Nucleus accumbens (tissue), 56 donors: ENCODE measurements at regions not wholly inside any gene's neighbourhood (a gene's known extent, or its start where the extent isn't known, plus 50 kb on each side); places are given as distances from the start of the nearest gene placed in this dataset.
A peak's percentile ranks its signal among the peaks of the same experiment; 100 is the strongest.
"Not testable (repeated sequence)": the region's sequence is repeated elsewhere in the genome, so short reads cannot be mapped to it uniquely, and the experiment has no call there.

ENCODE experiments used
- DNase-seq, 56 donors: peaks; one replicate each; lab custom pipeline; 2025; lab: John Stamatoyannopoulos, UW

DNA sequence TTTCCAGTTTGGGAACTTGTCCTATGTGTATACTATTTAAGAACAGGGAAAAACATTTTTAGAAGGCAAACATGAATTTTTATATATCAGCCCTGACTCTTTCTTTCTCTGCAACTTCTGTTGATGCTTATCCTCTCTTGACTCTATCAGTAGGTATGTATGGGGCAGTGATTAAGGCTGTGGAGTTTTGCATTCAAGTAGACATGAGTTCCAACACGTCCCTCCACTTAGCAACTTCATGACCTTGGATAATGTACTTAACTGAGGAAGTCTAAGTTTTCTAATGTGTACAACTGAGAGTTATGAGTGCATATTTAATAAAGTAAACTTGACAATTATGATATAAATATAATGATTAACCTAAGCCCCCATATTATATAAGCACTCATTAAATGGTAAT lies 414.6 kb downstream of the TDRD3 start:
- DNase-seq: no peak

DNA sequence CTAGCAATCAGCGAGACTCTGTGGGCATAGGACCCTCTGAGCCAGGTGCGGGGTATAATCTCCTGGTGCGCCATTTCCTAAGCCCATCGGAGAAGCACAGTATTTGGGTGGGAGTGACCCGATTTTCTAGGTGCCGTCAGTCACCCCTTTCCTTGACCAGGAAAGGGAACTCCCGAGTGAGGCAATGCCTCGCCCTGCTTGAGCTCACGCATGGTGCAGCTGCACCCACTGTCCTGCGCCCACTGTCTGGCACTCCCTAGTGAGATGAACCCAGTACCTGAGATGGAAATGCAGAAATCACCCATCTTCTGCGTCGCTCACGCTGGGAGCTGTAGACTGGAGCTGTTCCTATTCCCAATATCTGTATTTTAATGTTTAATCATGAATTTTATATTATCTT lies 408.6 kb downstream of the TDRD3 start:
- DNase-seq: not testable (repeated sequence)

DNA sequence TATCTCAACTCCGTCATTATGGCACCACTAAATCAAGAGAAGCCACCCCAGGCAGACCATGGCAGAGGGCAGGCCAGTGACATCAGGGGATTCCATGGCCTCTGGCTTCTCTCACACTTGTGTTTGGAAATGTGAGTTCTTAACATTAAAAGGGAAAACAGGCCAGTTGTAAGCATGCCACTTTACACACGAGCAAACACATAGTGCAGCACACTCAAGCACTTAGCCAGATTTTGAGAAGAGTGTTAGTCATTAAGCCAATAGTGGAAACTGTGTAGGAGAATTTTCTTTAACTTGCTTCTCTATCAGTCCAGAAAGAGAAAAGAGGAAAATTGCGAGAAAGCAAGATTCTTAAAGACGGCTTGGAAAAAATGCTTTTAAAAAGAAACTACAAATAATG lies 401.5 kb downstream of the TDRD3 start:
- DNase-seq: no peak

DNA sequence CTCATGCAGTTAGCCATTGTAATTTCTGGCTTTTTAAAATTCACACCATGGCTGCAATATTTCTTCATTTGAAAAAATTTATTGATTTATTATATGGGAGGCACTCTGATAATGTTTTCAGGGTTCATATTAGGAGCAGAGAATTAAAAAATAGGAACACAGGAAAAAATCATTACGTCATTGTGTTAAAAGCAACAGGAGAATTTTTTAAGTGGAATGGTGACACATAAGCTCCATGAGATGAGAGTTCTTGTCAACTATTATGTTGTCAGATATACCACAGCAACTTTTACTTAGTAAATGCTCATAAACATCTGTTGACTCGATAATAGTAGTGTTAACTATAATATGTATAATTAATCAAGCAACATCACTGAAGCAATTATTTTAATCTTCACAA lies 400.1 kb downstream of the TDRD3 start:
- no peak for DNase-seq

DNA sequence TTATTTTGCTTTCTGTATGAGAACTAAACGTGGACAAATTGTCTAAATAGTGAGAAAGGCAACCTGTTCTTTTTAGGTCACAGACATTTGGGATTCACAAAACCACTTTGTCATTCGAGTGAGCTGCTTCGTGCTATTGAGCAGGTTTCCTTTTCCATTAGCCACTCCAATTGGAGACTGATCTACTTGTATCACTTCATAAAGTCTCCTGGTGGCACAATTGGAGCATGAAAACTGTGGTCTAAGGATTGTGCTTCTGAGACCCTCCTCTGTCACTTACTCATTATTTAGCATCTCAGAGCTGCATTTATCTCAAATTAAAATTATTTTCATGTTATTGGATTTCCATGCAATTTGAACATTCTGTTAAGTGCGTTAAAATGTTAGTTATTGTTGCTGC lies 397.7 kb downstream of the TDRD3 start:
- no peak for DNase-seq

DNA sequence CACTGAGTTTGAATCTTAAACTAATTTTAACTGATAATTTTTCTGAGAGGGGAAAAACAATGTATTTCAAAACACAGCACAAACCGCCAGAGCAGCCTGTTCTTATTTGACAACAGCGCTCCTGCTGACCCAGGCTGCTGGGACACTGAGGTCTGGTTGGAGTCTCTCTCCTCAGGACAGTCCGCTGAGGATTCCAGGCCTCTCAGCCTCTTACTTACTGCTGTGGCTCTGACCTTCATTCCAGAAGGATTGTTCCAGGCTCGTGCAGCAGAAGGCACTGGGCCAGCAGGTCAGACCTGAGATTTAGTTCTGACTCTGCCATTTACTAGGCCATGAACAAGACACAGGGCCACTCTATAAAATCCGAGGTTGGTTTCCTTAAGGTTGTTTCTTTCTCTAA lies 393.6 kb downstream of the TDRD3 start:
- no peak for DNase-seq

DNA sequence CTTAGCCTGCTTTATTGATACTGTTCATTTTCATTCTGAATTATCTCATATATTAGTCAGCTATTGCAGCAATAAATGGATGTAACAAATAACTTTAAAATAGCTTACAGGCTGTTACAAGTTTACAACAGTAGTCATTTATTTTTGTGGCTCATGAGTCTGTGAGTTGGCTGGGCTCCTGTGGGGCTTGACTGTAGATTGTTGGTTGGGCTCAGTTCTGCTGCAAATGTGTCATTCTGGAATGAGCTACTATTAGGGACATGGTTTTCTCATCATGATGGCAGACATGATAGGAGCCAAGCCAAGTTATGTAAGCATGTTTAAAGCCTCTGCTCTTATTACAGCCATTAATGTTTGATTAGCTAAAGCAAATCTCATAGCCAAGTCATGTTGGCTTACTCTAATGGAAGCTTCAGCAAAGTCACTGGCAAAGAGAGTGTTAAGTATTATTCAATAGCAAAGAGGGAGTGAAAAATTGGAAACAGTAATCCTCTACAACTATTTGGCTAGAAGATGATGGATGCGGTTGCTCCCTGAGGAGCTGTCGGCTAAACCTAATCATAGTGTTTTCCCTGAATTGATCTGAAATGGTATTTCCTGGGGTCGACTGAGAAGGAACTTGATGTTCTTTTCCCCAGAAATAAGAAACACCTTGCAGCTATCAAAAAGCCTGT lies 391.3 kb downstream of the TDRD3 start:
- DNase-seq: no peak

DNA sequence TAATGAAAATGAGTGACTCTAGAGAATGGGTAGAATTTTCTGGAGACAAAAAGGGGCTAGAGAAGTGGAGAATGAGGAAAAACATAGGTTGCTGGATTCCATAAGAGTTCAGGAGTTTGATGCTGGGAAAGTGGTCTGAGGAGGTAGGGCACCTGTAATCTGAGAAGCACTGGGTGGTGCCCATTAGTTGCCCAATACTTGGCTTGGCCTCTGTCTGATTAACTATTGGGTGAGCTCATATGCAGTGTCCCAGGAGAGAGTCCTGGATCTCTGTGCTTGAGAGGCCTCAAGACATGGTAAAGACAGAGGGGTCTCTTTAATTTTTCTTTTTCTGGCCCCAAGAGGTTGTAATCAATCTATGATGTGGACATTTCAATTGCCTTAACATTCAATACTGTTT lies 390.1 kb downstream of the TDRD3 start:
- no peak for DNase-seq

DNA sequence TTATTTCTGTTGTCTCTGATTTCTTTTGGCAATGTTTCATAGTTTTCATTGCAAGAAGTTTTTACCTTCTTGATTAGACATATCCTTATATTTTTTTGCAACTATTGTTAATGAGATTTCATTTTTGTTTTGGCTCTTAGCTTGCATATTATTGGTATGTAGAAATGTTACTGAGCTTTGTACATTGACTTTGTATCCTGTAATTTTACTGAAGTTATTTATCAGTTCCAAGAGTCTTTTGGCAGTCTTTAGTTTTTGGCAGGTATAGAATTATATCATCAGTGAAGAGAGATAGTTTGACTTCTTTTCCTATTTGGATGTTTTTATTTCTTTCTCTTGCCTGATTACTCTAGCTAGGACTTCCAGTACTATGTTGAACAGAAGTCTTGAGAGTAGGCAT lies 375.7 kb downstream of the TDRD3 start:
- DNase-seq: no peak

DNA sequence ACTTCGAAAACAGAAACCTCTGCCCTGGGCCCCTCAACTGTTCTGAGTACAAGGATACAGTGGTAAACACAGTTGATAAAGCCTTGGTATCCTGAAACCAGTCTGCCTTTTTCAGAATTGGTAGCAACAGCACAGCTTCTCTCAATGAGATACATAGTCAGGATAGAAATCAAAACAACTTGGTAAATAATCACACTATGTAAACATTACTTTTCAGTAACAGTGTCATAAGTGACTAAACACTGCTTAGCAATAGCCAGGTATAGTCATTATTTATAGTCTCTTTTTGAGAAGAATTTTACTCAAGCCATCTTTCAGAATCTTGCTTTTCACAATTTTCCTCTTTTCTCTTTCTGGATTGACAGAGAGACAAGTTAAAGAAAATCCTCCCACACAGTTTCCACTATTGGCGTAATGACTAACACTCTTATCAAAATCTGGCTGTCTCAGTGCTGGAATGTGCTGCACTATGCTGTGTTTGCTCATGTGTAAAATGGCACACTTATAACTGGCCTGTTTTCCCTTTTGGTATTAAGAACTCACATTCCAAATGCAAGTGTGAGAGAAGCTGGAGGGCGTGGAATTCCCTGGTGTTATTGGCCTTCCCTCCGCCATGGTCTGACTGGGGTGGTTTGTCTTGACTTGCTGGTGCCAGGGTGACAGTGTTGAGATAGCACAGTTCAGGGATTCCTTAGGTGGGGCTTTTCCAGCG lies 368.8 kb downstream of the TDRD3 start:
- peak in 8 of 56 donors; percentile 0 to 41 (median 8) for DNase-seq

DNA sequence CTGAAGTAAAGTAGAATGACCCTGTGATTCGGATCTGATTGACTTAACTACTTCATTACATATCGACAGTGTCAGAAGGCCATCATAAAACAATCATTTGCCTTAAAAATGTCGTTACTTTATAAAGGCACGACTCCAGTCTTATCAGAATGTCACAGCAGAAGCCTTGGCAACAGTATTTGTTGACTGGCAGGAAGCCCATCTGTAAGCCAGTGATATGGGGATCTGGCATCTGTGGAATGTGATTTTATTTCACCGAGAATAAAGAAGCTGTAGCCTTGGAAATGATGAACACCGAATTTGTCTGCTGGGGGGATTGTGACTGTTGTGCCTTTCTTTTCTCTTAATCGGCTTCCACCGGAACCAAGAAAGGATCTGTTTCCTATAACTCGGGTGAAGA lies 362.5 kb downstream of the TDRD3 start:
- no peak for DNase-seq

DNA sequence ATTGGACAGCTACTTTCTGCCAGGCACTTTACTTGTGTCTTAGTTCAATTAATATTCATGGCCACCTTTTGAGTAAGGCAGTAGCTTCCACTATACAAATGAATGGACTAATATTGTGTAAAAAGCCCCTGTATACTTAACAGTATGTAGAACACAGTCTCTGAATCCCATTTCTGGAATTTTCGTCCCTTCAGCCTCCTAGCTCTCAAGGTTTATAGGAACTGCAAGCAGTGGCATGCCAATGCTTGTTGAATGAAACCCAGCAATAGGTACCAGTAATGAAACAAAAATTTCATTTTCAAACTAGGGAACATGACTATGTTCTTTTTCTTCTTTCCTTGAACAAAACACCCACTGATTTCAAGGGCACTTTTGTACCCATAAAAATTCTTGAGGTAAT lies 361.6 kb downstream of the TDRD3 start:
- DNase-seq: no peak

DNA sequence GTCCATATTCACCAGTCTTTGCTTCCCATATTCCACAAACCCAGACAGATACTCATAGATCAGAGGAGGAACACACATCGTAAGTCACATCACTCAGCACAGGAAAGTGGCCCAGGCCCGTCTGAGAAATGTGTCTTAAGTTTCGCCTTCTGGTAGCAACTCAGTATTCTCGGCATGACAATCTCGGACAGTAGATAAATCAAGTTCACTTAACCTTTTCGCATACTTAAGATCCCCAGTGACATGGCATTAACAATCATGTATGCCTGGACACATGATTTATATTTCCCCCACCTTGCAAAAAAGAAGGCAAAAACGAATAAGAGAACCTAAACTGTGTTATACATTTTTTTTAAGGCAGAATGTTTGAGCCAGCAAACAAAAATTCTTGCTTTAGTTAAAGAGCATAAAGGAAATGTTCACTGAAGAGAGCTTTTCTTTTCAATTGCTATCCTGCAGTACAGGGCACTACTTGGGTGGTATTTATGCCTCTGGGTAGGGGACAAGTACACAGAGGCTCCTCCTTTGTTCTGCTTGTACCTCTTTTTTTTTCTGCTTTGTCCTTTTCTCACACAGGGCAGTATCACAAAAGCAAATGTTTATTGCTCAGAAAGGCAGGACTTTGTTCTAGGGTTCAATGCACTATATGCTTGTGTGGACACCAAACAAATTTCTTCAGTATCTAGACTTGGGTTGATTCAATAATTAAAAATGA lies 360.6 kb downstream of the TDRD3 start:
- DNase-seq: no peak

DNA sequence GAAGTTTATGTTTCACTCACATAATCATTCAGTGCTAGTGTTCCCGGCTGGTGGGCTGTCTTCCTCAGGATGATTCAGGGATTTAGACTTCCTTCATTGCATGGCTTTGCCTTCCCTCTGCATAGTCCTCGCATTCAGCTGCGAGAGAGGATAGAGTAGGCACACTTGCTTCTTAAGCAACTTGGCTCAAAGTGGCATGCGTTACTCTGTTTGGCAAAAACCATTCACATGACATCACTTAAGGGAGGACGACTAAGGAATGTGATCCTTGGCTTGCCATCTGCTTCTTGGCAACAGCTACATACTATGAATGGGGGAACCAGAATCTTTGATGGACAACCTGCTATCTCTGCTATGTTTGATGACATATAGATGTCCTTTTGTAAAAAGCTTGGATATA lies 359.3 kb downstream of the TDRD3 start:
- peak in 1 of 56 donors; percentile 1 for DNase-seq

DNA sequence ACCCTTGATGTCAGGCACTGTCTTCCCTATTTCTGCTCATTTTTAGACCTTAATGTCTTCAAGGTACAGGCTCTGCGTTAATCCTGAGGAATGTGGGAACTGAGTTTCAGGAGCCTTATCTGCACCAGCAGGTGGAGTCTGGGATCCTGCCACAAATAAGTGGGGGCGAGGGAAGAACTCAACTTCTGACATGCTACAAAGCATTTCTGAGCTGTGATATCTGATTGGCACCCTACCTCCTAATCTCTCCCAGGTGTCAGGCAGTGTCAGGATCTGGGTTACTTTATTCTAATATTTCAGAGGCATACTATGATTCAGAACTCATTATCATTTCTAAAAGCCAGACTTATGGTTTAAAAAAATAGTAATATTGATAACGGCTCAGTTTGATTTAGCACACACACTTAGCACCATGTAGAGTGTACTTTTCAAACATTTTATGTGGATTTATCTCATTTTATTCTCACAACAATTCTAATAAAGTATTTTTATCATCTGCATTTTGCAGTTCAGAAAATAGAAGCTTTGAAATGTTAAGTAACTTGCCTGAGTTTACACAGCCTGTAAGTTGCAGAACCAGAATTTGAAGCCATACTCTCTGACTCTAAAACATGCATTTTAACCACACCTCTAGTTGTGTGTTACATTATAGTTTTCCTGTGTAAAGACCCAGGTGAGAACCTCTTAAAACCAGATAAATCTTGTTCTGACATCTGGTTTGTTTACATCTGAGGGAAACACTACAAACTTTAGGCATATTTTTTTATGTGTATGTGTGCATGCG lies 358.6 kb downstream of the TDRD3 start:
- peak in 19 of 56 donors; percentile 4 to 75 (median 12) for DNase-seq

DNA sequence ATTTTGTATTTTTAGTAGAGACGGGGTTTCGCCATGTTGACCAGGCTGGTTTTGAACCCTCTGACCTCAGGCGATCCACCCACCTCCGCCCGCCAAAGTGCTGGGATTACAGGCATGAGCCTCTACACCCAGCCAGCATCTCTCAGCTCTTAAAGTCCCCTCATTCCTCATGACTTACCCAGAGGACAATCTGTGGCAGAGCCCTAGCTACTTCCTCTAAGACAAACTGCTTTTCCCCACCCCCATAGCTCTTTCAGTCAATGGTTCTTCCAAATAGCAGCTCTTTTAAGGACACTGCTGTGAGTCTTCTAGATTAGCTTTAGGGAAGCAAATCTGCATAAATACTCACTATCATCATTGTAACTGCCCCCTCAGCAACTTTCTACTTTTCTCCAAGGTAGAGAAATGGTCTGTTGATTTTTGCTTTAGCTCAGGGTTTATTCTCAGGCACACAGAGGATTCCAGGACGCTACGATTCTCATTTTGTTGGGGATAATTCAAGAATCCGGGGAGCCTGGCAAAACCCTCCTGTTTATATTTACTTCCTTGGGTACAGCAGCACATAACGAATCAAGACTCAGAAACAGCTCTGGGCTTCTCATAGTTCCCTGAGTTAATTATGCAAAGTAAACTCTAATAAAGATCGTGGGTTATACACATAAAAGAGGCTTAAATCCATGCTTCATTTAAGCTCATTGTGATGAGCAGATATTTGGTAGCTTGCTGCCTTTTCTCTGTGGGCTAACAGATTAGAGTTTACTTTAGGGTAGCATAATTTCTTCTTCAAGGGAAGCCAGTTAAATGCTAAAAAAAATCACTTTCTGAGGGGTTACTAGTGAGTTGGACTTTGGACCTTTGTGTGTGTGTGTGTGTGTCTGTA lies 357.4 kb downstream of the TDRD3 start:
- DNase-seq: no peak

DNA sequence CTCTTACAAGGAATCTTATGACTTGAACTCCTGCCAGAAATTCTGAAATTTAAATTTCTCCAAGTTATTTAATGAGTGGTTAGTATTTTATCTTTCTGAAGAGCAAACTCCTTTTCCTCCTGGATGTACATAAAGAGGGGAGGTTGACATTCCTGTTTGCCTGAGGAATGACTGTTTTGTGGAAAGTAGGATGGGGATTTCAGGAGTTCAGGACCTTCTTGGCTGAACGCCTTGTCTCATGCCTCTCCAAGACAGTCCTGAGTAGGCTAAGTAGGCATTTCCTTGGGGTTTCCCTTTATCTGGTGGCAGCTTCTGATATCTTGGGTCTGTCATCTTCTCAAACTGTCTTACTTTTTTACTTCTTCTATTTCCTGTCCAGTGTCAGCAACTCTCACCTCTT lies 356.6 kb downstream of the TDRD3 start:
- no peak for DNase-seq

DNA sequence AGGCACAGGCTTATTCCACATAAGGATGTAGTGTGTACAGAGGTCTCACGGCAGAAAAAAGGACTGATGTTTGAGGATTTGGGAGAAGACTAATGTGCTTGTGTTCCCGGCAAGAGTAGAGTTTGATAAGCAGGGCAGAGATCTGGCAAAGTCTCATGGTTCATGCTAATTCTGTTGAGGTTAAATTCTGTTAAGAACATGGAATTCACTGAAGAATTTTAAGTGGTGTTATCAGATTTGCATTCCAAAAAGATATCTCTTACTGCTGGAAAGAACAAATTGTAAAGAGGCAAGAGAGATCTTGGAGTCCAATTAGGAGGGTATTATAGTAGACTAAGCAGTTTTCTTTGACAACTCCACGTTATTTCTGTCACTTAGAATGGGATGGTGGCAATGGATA lies 348.3 kb downstream of the TDRD3 start:
- no peak for DNase-seq

DNA sequence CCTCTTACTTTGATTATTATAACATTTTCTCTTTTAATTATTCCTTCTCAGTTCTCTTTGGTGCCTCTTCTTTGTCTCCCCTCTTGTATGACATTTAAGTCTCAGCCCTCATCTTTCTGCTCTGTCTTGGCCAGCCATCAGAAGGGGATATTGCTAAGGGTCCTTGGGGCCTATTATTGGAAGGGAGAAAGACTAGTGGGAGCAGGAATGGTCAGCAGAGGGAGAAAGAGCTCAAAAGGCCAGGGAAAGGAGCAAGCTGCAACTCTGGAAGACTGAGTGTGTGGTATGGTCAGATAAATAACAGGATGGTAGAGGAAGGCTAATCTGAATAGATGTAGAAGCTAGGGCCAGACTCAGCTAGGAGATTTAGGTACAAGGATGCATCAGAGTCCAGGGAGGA lies 336.9 kb downstream of the TDRD3 start:
- DNase-seq: no peak

DNA sequence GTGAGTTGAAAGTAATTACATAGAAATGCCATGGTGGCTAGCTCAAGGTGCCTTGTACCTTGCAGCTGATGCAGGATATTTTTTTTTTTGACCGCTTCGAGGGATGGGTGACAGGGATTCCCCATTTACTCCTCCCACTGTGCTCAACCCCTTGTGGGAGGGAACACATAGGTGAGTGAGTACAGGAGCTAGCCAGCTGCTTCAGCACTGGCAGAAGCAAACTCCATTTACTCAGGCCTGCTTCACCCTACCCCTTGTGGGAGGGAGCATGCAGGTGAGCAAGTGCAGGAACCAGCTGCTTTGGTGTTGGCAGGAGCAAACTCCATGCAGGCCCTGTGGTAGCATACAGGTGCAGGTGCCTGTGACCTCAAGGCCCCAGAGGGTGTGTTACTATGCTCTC lies 330.1 kb downstream of the TDRD3 start:
- DNase-seq: no peak
